Fibroblast of mammary gland (primary cell): ENCODE measurements at regions not wholly inside any gene's neighbourhood (a gene's known extent, or its start where the extent isn't known, plus 50 kb on each side); places are given as distances from the start of the nearest gene placed in this dataset.

Source experiments
- DNase-seq: peaks from one replicate; pipeline ENCODE4 v3.0.0-alpha.2; 2010; ENCODE audit warnings: low read depth
- H3K4me3 ChIP-seq: 2 replicates; pipeline ENCODE4 v1.5.1; 2011; ENCODE audit warnings: low read depth, mild to moderate bottlenecking, low read length, moderate library complexity; ENCODE audit not compliant: control insufficient read depth
- TF ChIP-seq, protein P1 (sequence below): conservative IDR thresholded peaks from 2 replicates; pipeline ENCODE4 v1.5.1; 2011; ENCODE audit warnings: low read depth, low read length, inconsistent platforms; ENCODE audit not compliant: control insufficient read depth, insufficient read depth

DNA sequence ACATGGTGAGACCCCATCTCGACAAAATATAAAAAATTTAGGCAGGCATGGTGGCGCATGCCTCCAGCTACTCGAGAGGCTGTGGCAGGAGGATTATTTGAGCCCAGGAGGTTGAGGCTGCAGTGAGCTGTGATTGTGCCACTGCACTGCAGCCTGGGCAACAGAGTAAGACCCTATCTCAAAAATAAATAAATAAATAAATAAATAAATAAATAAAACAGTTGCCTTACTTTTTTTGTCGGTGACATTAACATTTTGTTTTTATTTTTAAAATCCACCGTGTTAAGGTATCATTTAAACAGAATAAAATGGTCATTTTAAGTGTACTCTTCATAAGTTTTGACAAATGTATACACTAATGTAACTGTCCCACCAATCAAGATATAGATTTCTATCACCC is 57.0 kb downstream of the RASL11A start:
- no peak for DNase-seq
- H3K4me3 ChIP-seq, result no peak overlapping the region
- TF ChIP-seq, protein P1, sequence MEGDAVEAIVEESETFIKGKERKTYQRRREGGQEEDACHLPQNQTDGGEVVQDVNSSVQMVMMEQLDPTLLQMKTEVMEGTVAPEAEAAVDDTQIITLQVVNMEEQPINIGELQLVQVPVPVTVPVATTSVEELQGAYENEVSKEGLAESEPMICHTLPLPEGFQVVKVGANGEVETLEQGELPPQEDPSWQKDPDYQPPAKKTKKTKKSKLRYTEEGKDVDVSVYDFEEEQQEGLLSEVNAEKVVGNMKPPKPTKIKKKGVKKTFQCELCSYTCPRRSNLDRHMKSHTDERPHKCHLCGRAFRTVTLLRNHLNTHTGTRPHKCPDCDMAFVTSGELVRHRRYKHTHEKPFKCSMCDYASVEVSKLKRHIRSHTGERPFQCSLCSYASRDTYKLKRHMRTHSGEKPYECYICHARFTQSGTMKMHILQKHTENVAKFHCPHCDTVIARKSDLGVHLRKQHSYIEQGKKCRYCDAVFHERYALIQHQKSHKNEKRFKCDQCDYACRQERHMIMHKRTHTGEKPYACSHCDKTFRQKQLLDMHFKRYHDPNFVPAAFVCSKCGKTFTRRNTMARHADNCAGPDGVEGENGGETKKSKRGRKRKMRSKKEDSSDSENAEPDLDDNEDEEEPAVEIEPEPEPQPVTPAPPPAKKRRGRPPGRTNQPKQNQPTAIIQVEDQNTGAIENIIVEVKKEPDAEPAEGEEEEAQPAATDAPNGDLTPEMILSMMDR, result no peak

DNA sequence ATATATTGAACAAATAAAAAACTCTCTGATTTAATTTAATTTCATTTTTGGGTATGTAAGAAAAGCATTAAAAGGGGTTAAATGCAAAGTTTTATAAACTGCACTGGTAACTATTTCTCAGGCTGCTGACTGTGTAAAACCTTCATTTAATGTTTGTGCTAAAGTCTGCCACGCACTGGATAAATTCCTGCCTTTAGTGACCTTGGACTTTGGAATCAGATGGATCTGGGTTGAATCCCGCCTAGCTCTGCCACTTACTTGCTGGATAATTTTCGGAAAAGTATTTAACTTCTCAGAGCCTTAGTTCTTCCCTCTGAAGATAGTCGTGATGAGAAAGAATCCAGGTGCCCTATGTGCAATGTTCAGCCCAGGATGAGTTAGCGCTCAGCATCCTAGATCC is 58.6 kb downstream of the RASL11A start:
- TF ChIP-seq, protein P1, result no peak
- no peak overlapping the region for H3K4me3 ChIP-seq
- no peak for DNase-seq

DNA sequence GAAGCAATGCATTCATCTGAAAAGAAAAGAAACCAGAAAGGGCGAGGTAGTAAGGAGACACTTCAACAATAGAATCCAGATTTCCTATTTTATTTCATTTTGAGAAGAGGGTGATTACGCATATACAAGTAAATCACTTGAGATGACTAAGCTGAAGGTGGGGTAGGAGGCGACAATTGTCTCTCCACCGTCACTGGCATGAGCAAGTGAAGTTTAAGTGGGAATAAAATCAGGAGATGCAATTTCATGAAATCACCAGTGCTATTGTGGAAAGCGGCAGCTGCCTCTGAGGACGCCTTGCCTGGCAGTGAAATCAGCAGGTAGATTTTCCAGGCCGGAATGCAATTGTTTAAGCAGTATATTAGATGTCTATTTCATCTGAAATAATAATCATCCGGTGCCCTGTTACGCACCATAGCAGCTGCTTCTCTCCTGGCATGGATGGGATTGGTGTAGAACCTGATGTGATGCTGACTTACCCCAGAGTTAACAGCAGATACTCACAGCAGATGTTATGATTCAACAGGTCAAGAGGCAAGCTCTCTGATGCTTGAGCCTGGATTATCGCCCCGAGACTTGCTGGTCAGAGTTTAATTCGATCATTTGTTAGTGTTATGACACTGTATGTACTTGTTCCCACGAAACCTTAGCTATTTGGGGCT is 64.3 kb downstream of the RASL11A start:
- peak; percentile 79 for DNase-seq
- no peak overlapping the region for H3K4me3 ChIP-seq
- TF ChIP-seq, protein P1, result no peak

DNA sequence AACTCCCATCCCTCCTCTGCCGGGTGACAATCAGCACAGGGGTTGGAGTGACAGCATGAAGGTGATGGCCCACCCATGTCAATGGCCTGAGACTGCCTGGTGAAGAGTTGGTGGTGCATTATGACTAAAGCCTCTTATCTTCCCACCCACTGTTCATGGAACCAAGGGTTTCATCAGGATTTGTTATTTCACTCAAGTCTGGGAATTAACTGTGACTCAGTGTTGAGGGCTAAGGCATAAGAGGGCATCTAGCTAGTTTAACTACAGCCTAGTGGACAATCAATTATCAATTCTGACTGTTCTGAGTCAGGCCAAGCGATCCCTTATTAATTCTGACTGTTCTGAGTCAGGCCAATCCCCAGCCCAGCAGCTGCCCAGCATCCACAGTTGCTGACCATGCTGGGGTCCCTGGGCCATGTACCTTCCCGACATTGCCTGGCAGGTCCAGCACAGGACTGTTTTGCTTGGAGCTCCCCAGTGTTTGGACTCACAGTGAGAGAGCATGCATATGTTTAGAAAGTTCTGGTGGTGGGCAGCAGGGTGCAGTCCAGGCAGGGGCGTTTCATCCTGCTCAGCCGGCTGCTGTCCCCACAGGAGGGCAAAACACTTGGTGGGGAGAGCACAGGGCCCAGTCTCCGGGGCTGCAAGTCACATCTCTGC is 65.5 kb downstream of the RASL11A start:
- peak; percentile 63 for DNase-seq
- TF ChIP-seq, protein P1, result no peak
- H3K4me3 ChIP-seq, result no peak overlapping the region

DNA sequence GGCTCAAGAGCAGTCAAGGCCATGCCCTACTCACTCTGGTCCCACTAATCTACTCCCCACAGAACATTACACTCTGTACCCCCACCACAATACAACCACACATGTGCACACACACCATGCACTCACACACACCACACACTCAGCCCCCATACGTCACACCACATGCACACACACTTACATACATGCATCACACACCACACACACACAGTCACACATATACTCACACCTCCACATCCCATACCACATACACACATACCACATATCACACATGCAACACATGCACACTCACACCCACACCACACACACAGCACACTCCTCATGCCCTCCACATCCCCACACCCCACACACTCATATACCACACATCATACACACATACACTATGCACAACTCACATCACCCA is 67.6 kb downstream of the RASL11A start:
- no peak for DNase-seq
- H3K4me3 ChIP-seq, result no peak overlapping the region
- TF ChIP-seq, protein P1, result no peak

DNA sequence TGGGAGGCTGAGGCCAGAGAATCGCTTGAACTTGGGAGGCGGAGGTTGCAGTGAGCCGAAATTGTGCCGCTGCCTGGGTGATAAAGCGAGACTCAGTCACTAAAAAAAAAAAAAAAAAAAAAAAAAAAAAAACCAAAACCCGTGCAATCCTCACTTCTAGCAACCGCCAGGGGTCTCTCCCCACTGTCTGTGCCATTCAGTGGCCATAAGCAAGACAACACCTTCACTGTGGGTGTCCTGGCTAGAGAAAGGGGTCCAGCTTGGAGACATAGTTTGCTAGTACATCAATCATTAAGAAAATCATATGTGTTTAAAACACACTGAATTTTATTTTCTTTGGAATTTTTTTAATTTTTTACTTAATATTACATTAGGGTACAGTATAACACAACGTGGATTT is 68.2 kb downstream of the RASL11A start:
- no peak overlapping the region for H3K4me3 ChIP-seq
- no peak for DNase-seq
- TF ChIP-seq, protein P1, result peak; percentile 32
